Activated effector memory CD4-positive, alpha-beta T cell treated with Interleukin-2 at 50 U/mL for 16 hours (primary cell): ENCODE measurements at regions not wholly inside any gene's neighbourhood (a gene's known extent, or its start where the extent isn't known, plus 50 kb on each side); places are given as distances from the start of the nearest gene placed in this dataset.

Source experiments
- DNase-seq: peaks from one replicate; pipeline ENCODE4 v3.0.0-alpha.2; 2020

- DNase-seq = no peak
These were observed 185.4 kb downstream of the TTLL7 start for GRCh38 chr1:83813576-83813975.

DNA sequence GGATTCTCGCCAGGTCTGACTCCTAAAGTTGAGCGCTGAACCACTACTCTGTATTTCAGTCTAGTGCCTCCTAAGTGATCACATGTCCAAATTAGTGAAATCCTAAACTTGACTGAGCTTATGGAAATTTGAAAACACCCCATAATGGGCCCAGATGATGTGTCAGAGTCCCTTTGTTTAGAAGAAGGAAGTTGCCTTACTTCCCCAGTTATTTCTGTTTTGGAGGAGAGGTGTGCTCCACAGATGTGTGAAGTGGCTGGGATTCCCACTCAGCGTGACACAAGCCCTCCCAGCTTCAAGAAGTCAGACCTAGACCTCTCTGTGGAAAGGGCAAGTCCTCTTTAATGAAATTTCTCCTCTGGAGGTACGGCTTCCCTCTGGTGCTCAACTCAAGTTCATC lies 188.8 kb downstream of the TTLL7 start:
- no peak for DNase-seq

DNA sequence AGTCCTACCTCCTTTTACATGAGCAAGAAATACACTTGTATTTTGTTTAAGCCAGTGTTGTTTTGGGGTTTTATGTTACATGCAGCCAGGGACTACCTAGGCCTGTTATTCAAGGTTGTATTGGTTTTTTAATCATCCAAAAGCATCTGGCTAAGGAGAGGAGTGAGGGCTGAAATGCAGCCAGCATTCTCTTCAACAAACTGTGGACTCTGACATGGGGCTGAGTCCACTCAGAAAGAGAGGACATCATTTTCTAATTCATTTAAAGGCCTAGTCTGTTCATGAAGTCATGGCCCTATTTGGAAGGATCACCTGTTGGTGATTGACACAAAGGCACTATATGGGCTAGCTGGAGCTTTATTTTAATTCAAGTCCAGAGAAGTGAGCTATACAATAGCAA lies 190.4 kb downstream of the TTLL7 start:
- DNase-seq = no peak

- no peak for DNase-seq
These were observed 191.1 kb downstream of the TTLL7 start for GRCh38 chr1:83807821-83808220.

GRCh38 chr1:83807231-83807630 lies 191.7 kb downstream of the TTLL7 start:
- no peak for DNase-seq

- no peak for DNase-seq
These were observed 193.0 kb downstream of the TTLL7 start for GRCh38 chr1:83805921-83806320.

DNA sequence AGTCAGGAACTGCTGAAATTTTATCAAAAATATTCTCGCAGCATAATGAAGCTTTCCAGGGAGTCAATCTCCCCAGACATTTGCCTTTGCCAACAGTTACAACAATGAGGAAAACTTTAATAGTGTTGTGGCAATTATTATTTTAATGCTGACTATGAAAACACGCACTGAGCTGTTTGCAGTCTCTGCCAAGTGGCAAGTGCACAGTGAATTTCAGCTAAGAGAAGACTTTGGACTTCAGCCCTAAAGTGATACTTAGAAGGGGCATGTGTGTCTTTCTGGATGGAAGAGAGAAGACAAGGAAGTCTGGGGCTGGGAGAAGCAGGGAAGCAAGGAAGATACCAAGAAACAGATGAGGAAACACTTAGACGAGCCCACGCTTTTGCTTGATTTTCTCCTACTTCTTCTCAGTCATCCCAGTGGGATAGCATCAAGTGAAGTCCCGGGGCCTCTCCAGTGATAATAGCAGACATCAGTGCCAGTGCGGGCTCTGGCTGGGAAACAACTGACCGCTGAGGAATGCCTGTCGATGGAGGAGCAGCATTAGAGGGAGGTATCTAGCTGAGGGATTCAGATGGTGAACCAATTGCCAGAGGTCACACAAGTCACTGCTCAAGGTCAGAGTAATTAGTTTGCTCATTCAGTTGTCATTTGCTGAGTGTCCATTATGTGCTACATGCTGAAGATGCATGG lies 196.3 kb downstream of the TTLL7 start:
- DNase-seq = no peak

DNA sequence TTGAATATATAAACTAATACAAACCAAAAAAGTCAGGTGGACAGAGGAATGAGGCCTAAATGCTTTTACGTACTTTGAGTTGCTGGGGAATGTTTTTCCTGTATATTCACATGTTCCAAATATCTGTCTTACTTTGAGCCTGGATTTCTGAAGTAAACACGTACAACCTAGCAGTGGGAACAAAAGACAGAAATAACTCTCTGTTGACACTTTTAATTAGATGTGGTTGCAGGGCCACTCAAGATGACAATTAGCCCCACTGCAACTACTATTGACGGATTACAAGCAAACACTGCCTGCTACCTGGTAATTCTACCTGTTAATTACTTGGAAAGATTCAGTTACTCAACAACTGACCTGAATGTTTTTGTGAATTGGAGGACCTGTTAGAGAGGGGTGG lies 196.9 kb downstream of the TTLL7 start:
- DNase-seq = no peak

- no peak for DNase-seq
These were observed 198.9 kb downstream of the TTLL7 start for GRCh38 chr1:83800066-83800465.

DNA sequence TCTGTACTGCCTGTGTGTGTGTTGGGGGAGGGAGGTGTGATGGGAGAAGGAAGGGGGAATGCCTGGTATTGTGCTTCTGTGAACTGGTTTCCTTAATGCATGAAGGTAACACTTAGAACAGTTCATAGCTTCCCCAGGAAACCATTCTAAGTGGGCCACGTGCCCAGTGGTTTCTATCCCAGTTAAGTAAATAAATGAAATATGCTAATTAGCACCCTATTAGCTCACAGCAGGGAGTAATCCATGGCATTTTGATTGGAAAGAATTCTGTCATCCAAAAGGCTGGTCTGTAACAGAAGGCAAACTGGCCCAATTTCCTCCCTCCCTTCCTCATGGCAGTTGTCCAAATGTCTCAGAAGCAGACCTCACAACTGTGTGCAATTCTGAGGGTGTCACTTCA lies 199.3 kb downstream of the TTLL7 start:
- DNase-seq = no peak

DNA sequence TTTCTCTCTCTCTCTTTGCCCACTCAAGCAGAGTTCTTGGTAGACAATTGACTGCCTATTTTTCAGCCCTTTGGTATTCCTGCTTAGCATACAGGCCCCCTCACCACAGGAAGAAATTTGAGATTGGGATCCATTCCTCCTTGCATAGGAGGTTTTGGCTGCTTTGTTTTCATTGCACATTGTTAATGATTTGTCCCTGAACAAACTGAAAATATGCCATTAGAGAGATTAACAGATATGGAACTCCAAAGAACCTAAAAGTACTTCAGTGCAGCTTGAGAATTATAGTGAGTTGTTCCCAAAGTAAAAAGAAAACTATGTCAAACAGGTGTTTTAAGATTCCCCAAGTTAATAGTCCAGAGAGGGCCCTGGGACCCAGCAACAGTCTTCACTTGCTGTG lies 200.0 kb downstream of the TTLL7 start:
- DNase-seq = no peak

DNA sequence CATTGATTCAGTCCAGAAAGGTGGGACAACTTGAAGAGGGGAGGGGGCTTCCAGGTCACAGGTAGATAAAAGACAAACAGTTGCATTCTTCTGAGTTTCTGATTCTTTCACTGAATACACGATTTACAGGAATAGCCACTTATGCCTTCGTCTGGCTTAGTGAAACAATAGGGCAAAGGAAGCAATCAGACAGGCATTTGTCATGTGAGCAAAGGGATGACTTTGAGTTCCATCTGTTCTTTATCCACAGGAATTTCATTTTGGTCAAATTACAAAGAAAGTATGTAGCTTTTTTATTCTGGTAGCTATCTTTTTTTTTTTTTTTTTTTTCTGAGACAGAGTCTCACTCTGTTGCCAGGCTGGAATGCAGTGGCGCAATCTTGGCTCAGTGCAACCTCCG lies 202.5 kb downstream of the TTLL7 start:
- DNase-seq = no peak

GRCh38 chr1:83794384-83794783 lies 204.5 kb downstream of the TTLL7 start:
- no peak for DNase-seq

- no peak for DNase-seq
These were observed 207.0 kb downstream of the TTLL7 start for GRCh38 chr1:83791821-83792437.

DNA sequence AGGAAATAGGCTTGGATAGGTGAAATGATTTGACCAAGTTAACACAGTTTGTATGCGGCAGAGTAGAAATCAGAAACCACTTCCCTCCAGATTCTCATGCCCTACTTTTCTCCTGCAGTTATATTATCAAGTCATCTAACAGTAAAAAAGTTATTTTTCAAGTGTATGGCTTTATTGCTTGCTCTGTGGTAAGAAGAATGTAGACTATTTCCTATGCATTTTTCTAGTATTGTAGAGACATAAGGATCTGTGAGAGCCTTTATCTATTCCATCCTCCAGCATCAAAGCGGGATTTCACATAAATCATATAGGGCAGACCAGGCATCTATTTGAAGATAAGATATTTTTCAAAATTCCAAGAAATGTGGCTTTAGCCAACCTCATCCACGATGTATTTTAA lies 208.5 kb downstream of the TTLL7 start:
- no peak for DNase-seq

- DNase-seq = no peak
These were observed 211.5 kb downstream of the TTLL7 start for GRCh38 chr1:83787246-83787998.

DNA sequence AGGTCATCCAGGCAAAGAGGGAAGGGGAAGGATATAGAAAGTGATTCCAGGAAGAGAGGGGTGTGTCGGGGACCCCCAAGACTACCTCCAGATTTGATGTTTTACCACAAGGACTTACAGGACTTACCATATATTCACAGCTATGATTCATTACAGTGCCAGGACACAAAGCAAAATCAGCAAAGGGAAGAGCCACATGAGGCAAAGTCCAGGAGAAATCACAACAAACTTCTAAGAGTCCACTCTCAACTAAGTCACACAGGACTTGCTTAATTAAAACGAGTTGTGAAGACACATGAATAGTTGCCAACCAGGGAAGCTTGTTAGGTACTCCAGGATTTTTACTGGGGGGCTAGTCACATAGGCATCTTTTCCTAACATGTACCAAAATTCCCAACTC lies 217.3 kb downstream of the TTLL7 start:
- no peak for DNase-seq

GRCh38 chr1:83779565-83779964 lies 219.4 kb downstream of the TTLL7 start:
- no peak for DNase-seq

- no peak for DNase-seq
These were observed 221.2 kb downstream of the TTLL7 start for GRCh38 chr1:83777758-83778101.

- DNase-seq = no peak
These were observed 221.8 kb downstream of the TTLL7 start for GRCh38 chr1:83776913-83777757.

GRCh38 chr1:83775977-83776603 lies 222.8 kb downstream of the TTLL7 start:
- DNase-seq = no peak

DNA sequence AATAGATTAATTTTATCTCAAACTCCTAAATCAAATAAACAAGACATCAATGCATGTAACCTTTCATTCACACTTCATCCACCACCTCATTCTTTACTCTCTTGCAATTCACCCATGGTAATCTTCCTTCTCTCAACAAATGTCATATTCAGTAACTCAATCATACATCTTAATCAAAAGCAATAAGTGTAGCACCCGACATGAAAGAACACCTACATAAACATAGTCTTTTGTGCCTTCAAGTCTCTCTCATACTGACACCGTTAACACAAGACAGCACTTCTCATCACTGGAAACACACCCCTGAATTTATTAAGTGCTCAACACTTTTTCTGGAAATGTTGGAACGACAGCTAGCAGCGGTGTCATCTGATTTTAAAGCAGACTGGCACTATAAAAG lies 225.9 kb downstream of the TTLL7 start:
- DNase-seq = no peak

GRCh38 chr1:83770319-83770661 lies 228.6 kb downstream of the TTLL7 start:
- no peak for DNase-seq
